GM23338 (cell line): ENCODE measurements at regions not wholly inside any gene's neighbourhood (a gene's known extent, or its start where the extent isn't known, plus 50 kb on each side); places are given as distances from the start of the nearest gene placed in this dataset.

Source experiments
- ATAC-seq: fragments of 200-7000 bp; cut with Tn5 transposase; 3 replicates; pipeline ENCODE4 v1.9.1; 2020
- DNase-seq: peaks from one replicate; pipeline ENCODE4 v3.0.0-alpha.2; 2015; ENCODE audit warnings: low spot score
- H2AFZ ChIP-seq: fragments of 200-600 bp; sonication (generic); 2 replicates; pipeline ENCODE4 v1.8.0; 2016; ENCODE audit warnings: antibody characterized with exemption, mild to moderate bottlenecking, moderate library complexity
- H3F3A ChIP-seq: fragments of 200-600 bp; sonication (generic); replicated peaks from 2 replicates; pipeline ENCODE4 v1.8.0; 2017; ENCODE audit warnings: antibody characterized with exemption, mixed run types, low read depth
- H3K27ac ChIP-seq: fragments of 200-600 bp; sonication (generic); 2 replicates; pipeline ENCODE4 v1.6.1; 2016; ENCODE audit warnings: low read depth
- H3K27me3 ChIP-seq: fragments of 200-600 bp; sonication (generic); 2 replicates; pipeline ENCODE4 v1.8.0; 2016; ENCODE audit warnings: mild to moderate bottlenecking, mixed run types, moderate library complexity; ENCODE audit not compliant: insufficient read depth
- H3K36me3 ChIP-seq: fragments of 200-600 bp; sonication (generic); 2 replicates; pipeline ENCODE4 v1.8.0; 2016; ENCODE audit warnings: mild to moderate bottlenecking; ENCODE audit not compliant: insufficient read depth
- H3K4me1 ChIP-seq: fragments of 200-600 bp; sonication (generic); 2 replicates; pipeline ENCODE4 v1.8.0; 2016; ENCODE audit warnings: mild to moderate bottlenecking, moderate library complexity; ENCODE audit not compliant: insufficient read depth
- H3K4me2 ChIP-seq: fragments of 200-600 bp; sonication (generic); 2 replicates; pipeline ENCODE4 v1.7.1; 2017; ENCODE audit warnings: mixed run types
- H3K4me3 ChIP-seq: fragments of 200-600 bp; sonication (generic); 2 replicates; pipeline ENCODE4 v1.6.1; 2016; ENCODE audit warnings: mixed run types
- H3K79me2 ChIP-seq: fragments of 200-600 bp; sonication (generic); replicated peaks from 2 replicates; pipeline ENCODE4 v1.8.0; 2017; ENCODE audit warnings: mild to moderate bottlenecking; ENCODE audit not compliant: insufficient read depth
- H3K9me2 ChIP-seq: fragments of 200-600 bp; sonication (generic); 2 replicates; pipeline ENCODE4 v1.8.0; 2017; ENCODE audit not compliant: insufficient read depth
- H4K20me1 ChIP-seq: fragments of 200-600 bp; sonication (generic); replicated peaks from 2 replicates; pipeline ENCODE4 v1.8.0; 2017; ENCODE audit warnings: mild to moderate bottlenecking; ENCODE audit not compliant: insufficient read depth
- H3K27ac Mint-ChIP-seq: 2 replicates; pipeline ENCODE4 v1.8.0; 2020; ENCODE audit warnings: inconsistent platforms, mild to moderate bottlenecking, moderate library complexity, mixed read lengths
- H3K27me3 Mint-ChIP-seq: 3 replicates; pipeline ENCODE4 v1.8.0; 2022; ENCODE audit warnings: low read depth, mild to moderate bottlenecking, moderate library complexity, mixed read lengths, inconsistent platforms; ENCODE audit not compliant: insufficient read depth, poor library complexity
- H3K36me3 Mint-ChIP-seq: 3 replicates; pipeline ENCODE4 v1.8.0; 2021; ENCODE audit warnings: low read depth, mild to moderate bottlenecking, inconsistent platforms, moderate library complexity, mixed read lengths
- H3K4me1 Mint-ChIP-seq: 3 replicates; pipeline ENCODE4 v1.8.0; 2020; ENCODE audit warnings: mild to moderate bottlenecking, inconsistent platforms, mixed read lengths
- H3K4me3 Mint-ChIP-seq: 3 replicates; pipeline ENCODE4 v1.8.0; 2021; ENCODE audit warnings: moderate library complexity, mild to moderate bottlenecking, inconsistent platforms, mixed read lengths
- H3K9me3 Mint-ChIP-seq: 3 replicates; pipeline ENCODE4 v1.8.0; 2020; ENCODE audit warnings: moderate library complexity, mild to moderate bottlenecking, inconsistent platforms, mixed read lengths
- CREB1 ChIP-seq: fragments of 250-450 bp; sonication (Bioruptor Pico); IDR thresholded peaks from 2 replicates; pipeline ENCODE4 v1.5.0; 2020; ENCODE audit warnings: low read depth, mild to moderate bottlenecking, moderate library complexity
- CTCF ChIP-seq, 2 experiments: fragments of 200-600 bp in 1 of 2; sonication (generic) in 1 of 2; conservative IDR thresholded peaks; 2 replicates each; pipeline versions ENCODE4 v1.5.1 to v1.6.1; 2016 to 2017; ENCODE audit warnings: antibody characterized with exemption in 2 of 2, low read depth in 2 of 2, mild to moderate bottlenecking in 2 of 2, moderate library complexity in 1 of 2
- ETS1 ChIP-seq: IDR thresholded peaks from 2 replicates; pipeline ENCODE4 v1.6.1; 2016; ENCODE audit warnings: antibody characterized with exemption
- EZH2 ChIP-seq: fragments of 200-600 bp; sonication (generic); IDR thresholded peaks from one replicate; pipeline ENCODE4 v1.8.0; 2017; ENCODE audit warnings: antibody characterized with exemption, mild to moderate bottlenecking, low read depth; ENCODE audit not compliant: unreplicated experiment
- EZH2phosphoT487 ChIP-seq: fragments of 200-600 bp; sonication (generic); IDR thresholded peaks from one replicate; pipeline ENCODE4 v1.8.1; 2018; ENCODE audit warnings: antibody characterized with exemption; ENCODE audit not compliant: unreplicated experiment
- JUNB ChIP-seq: IDR thresholded peaks from one replicate; pipeline ENCODE4 v1.6.1; 2016; ENCODE audit warnings: antibody characterized with exemption; ENCODE audit not compliant: unreplicated experiment
- NANOG ChIP-seq: IDR thresholded peaks from 2 replicates; pipeline ENCODE4 v1.6.1; 2016; ENCODE audit warnings: antibody characterized with exemption, borderline replicate concordance
- POLR2AphosphoS5 ChIP-seq: IDR thresholded peaks from 2 replicates; pipeline ENCODE4 v1.6.1; 2016; ENCODE audit warnings: antibody characterized with exemption, low read depth
- STAT1 ChIP-seq: IDR thresholded peaks from one replicate; pipeline ENCODE4 v1.6.1; 2016; ENCODE audit warnings: antibody characterized with exemption; ENCODE audit not compliant: unreplicated experiment
- ZNF114 ChIP-seq: fragments of 250-450 bp; sonication (Bioruptor Pico); IDR thresholded peaks from 2 replicates; pipeline ENCODE4 v1.5.0; 2020; ENCODE audit warnings: mild to moderate bottlenecking, moderate library complexity
- ZNF462 ChIP-seq: fragments of 250-450 bp; sonication (Bioruptor Pico); IDR thresholded peaks from 2 replicates; pipeline ENCODE4 v1.5.0; 2020; ENCODE audit warnings: mild to moderate bottlenecking, moderate library complexity
- TF ChIP-seq, protein P1 (sequence below): IDR thresholded peaks from one replicate; pipeline ENCODE4 v1.6.1; 2018; ENCODE audit warnings: antibody characterized with exemption; ENCODE audit not compliant: unreplicated experiment

GRCh38 chr3:135853981-135854380 is 111.5 kb upstream of the PPP2R3A start:
- no peaks in the 10 kb centered on the region for H3K4me1 ChIP-seq
- TF ChIP-seq POLR2AphosphoS5 (no peak), NANOG (no peak), EZH2 (no peak), CTCF (conservative IDR thresholded peaks at IDR 0.05; ENCODE audit: low read depth in 2 of 2) (no peak), CREB1 (no peak), EZH2phosphoT487 (no peak), ZNF462 (CRISPR knock-in tag) (no peak), STAT1 (no peak), JUNB (no peak), ZNF114 (CRISPR knock-in tag) (no peak), ETS1 (no peak)
- TF ChIP-seq, protein P1, sequence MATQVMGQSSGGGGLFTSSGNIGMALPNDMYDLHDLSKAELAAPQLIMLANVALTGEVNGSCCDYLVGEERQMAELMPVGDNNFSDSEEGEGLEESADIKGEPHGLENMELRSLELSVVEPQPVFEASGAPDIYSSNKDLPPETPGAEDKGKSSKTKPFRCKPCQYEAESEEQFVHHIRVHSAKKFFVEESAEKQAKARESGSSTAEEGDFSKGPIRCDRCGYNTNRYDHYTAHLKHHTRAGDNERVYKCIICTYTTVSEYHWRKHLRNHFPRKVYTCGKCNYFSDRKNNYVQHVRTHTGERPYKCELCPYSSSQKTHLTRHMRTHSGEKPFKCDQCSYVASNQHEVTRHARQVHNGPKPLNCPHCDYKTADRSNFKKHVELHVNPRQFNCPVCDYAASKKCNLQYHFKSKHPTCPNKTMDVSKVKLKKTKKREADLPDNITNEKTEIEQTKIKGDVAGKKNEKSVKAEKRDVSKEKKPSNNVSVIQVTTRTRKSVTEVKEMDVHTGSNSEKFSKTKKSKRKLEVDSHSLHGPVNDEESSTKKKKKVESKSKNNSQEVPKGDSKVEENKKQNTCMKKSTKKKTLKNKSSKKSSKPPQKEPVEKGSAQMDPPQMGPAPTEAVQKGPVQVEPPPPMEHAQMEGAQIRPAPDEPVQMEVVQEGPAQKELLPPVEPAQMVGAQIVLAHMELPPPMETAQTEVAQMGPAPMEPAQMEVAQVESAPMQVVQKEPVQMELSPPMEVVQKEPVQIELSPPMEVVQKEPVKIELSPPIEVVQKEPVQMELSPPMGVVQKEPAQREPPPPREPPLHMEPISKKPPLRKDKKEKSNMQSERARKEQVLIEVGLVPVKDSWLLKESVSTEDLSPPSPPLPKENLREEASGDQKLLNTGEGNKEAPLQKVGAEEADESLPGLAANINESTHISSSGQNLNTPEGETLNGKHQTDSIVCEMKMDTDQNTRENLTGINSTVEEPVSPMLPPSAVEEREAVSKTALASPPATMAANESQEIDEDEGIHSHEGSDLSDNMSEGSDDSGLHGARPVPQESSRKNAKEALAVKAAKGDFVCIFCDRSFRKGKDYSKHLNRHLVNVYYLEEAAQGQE = no peak
- H3K79me2 ChIP-seq = no peaks in the 10 kb centered on the region
- Mint-ChIP-seq H3K27ac (no peak overlapping the region), H3K36me3 (no peaks in the 10 kb centered on the region), H3K4me3 (no peak overlapping the region), H3K4me1 (peaks cover 7% of the 10 kb centered on the region; the same call in 1 of the 3 replicates), H3K27me3 (no peaks in the 10 kb centered on the region), H3K9me3 (no peaks in the 10 kb centered on the region)
- H2AFZ ChIP-seq = no peak overlapping the region
- DNase-seq = no peak
- no peak overlapping the region for H3K4me2 ChIP-seq
- H3K27me3 ChIP-seq = no peaks in the 10 kb centered on the region
- no peak overlapping the region for H3K4me3 ChIP-seq
- H3K9me2 ChIP-seq = peaks cover 9% of the 10 kb centered on the region; the same call in 1 of the 2 replicates
- no peak overlapping the region for H3K27ac ChIP-seq
- H3F3A ChIP-seq = no peaks in the 10 kb centered on the region
- no peak for ATAC-seq
- no peaks in the 10 kb centered on the region; the same call in 1 of the 2 replicates for H4K20me1 ChIP-seq
- H3K36me3 ChIP-seq = no peaks in the 10 kb centered on the region
